HK-2 (cell line): ENCODE measurements at regions not wholly inside any gene's neighbourhood (a gene's known extent, or its start where the extent isn't known, plus 50 kb on each side); places are given as distances from the start of the nearest gene placed in this dataset.

Source experiments
- DNase-seq: peaks from one replicate; pipeline ENCODE4 v3.0.0-alpha.2; 2018; ENCODE audit not compliant: unreplicated experiment

DNA sequence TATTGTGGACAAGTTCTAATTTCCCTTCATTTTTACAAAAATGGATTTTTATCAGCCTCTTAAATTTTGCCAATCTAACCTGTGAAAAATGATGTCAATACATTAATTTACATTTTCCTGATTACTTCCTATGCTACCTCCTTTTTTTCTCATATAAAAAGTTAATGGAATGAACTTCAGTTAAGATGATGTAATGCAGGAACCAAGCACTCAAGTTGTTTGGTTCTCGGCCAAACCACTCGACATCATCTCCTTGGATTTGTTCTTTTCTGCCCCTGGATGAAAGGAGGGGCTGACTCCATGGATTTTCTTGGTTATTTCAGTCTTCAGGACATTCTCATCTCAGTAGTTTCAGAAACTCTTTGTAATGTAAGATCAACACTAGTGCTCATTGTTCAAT lies 253.1 kb upstream of the NXPH2 start:
- peak; percentile 27 for DNase-seq

DNA sequence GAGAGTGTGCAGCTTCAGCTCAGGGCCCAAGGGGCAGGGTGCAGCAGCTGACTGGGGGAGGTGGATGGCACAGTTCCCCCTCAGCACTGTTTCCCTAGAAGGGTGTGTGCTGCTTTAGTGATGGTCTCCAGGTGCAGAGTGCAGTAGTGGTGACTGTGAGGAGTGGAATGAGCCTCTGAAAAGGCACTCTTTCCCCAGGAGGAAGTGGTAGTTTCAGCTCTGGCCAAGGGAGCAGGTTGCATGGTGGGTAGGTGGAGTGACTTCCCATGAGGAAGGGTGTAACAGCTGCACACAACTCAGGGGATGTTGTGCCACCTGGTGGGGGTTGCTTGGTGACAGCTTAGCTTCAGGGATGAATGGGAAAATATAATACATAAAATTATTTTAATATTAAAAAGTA lies 251.5 kb upstream of the NXPH2 start:
- peak; percentile 38 for DNase-seq

DNA sequence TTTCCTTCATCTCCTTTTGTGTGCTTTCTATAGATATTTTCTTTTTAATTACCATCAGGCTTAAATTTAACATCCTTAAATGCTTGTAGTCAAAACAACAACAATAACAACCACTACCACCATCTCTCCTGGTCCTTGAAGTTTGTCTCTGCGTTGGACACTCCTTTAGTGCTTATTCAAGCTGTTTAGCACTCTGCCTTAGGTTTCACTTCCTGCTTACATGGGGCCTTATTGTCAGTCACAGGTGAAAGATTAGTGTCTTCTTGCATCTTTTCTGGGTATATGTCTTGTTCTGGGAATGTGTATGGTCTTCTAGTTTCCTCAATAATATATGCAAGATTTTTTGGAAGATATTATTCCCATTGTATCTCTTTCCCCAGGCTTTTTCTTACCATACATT lies 240.1 kb upstream of the NXPH2 start:
- no peak for DNase-seq

DNA sequence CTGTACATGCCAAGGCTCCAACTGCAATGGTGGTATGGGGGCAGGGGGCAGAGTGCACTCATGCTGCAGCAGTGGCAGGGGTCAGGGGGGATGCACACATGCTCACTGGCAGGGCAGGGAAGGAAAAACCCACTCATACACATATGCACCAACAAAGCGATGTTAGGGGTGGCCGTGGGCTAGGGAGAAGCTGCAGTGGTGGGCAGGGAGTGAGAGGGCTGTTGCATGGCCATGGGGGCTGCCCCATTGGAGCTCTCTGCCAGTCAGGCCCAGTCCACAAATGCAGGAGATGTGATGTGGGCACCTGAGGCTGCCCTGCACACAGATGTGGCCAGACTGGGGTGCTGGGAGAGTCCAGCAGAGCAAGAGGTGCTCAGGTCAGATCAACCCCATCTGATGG lies 238.1 kb upstream of the NXPH2 start:
- no peak for DNase-seq

DNA sequence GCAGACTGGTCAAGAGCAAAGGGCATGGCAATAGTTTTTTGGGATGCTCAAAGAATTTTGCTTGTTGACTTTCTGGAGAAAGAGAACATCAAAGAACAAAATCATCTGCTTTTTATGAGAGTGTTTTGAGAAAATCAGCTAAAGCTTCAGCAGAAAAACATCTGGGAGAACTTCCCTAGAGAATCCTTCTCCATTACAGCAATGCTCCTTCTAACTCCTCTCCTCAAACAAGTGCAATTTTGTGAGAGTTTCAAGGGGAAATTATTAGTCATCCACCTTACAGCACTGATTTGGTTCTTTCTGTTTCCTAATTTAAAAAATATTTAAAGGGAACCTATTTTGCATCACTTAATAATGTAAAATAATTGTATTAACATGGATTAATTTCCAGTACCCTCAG lies 226.9 kb upstream of the NXPH2 start:
- DNase-seq: no peak

DNA sequence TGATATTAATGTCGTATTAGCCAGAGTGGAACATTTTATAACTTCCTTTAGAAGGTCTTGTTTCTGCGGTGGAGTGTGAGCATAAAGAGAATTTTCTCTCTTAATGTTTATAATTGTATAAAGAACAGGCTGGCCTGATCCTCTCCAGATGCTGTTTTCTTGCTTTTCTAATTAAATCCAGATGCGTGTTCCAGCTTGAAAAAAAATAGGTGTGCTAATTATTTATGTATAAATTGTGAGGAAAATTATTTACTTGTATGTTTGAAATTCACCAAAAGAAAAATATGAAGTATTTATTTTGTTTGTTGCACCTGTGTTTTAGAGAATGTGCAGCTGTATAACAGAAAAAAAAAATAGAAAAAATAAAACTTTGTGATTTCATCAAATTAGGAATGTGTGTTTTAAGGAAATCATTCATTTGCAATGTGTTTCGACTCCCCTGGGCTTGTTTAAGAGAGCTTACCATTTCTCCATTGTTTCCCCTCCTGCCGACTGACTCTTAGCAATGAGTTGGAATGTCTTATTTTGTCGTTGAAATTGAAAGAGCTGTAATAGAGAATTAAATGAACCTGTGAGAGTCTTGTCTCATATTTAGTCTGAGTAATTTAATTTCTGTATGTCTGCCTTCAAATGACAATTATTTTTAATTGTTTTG lies 220.1 kb upstream of the NXPH2 start:
- no peak for DNase-seq

DNA sequence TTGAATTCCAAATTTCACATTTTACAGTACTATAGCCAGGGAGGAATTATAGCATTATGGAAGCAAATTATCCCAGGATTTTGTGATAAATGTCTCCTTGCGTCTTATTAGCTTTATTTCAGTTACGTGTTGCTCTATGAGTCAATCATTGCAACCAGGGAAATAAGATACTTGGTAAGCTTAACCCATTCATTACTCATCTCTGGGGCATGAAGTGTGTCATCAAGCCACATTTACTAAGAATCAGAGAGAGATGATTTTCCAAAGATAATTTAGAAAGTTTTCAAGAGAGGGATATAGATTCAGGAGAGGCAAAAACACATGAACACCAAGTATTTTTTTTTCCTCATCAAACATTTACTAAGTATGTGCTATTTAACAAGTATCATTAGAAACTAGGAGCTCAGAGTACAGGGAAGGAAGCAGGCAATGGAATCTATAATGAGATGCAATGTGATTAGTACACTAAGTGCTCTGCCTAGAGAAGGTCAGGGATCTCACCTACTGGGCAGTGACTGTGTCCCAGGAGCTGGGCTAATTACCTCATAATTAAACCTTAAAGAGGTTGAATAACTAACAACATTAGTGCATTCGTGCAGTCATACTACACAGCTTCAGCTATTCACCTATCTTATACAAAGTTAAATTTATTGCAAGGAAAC lies 217.8 kb upstream of the NXPH2 start:
- DNase-seq: no peak

DNA sequence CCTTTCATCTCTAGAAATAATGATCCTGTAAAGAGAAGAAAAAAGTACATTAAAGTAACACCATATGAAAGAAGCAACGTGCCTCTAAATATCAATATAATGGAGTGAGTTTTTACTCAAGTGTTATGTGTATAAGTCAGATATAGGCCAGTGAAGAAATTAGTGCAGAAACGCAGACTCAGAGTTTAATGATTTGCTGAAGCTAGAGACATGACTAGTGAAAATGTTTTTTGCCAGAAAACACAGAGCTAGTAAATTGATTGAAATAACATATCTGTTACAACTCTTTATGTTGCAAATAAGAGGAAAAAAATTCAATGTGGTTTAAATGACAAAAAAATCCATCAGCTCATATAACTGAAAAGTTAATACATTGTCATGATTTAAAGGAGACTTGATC lies 217.2 kb upstream of the NXPH2 start:
- no peak for DNase-seq

DNA sequence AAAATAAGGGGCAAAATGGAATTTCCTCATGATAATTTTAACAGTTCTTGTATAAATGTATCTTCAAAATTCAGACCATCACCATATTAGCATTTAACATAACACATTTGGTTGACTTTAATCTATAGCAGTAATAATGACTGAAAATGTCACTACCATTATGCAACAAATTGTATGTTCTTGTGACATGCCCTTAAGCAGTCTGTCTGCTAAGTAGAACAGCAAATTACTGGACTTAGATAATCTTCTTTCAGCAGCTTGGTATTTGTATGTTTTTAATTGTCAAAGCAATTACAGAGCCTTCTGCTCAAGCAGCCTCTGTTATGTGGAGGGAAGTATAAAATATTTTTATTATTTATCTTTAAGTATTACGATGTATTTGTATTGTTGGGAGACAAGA lies 214.3 kb upstream of the NXPH2 start:
- no peak for DNase-seq

DNA sequence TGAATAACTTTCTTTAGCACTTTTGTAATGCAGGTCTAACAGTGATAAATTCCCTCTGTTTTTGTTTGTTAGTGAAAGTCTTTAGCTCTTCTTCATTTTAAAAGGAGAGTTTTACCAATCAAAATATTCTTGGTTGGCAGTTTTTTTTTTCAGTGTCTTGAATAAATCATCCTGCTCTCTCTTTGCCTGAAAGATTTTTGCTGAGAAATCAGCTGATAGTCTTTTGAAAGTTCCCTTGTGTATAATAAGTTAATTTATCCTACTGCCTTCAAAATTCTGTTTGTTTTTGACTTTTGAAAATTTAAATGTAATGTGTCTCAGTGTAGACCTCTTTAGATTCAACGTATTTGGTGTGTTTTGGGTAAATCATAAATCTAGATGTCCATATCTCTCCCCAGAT lies 205.7 kb upstream of the NXPH2 start:
- DNase-seq: no peak

DNA sequence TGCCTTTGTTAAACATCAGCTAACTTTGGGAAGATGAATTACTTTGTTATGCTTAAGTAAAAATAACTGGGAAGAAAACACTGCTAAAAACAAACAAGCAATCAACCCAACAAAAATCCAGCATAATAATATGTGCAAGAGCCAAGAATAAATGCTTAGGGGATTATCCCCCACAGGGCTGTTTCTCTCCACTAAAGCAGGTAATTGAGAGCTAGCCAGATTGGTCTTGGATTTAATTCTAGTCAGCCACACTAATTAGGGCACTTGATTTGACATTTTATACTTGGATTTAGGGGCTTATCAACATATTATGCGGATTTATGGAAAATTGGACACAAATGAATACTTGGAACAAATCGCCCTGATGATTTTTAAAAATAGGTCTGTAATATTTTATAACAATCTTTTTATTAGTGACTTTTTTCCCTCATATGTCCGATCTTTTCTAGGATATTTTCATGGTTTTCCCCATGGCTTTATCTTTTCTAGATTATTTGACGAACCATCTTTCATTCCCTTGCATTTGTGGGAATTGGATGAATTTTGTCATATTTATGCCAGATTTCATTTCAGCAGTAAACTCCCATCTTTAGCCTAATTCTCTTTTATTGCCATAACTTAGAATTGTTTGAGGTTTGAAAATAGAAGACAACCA lies 199.1 kb upstream of the NXPH2 start:
- no peak for DNase-seq

DNA sequence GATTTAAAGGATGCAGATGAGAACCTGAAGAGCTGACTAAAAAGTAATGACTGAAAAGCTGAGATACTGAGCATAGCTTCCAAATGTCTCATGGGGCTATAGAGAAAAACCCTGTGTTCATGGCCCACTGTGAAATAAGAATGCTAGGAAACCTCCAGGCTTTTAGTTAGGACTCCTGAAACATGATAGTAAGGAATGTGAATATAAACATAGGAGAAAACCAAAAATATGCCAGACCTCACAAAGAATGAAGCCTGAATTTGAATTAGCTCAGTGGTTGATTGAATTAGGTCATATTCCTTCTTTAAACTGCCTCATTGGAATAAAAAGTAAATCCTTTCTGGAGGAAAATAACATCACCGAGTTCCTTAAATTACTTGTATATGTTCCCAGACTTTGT lies 194.5 kb upstream of the NXPH2 start:
- DNase-seq: no peak

DNA sequence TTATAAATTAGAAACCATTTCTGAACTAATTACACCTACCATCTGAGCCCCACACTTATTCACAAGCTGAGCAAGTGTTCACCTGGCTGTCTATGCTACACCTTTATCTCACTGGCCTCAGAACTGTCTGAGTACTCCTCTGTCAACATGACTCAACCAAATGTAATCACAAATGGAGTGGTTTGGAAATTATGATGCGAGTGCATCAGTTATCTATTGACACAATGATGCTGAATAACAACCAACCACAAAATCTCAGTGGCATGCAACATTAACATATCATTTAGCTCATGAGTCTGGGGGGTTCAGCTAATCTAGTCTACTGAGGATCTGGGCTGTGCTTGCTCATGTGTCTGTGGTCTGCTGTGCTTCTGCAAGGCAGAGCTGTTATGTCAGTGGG lies 184.2 kb upstream of the NXPH2 start:
- DNase-seq: no peak

DNA sequence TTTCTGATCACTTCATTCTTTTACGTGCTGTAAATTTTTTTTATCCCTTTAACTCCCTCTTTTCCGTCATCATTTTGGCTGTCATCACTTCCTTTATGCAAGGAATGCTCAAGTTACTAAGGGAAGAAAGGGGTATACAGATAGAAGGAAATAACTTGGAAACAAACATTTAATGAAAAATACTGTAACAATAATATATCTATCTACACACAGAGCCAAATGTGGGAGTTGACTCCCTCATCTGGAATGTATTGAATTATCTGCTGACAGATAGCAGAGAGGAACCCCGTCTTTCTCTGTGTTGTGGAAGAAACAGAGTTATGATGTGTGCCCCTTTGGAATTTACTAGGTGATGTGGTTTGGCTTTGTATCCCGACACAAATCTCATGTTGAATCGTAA lies 182.5 kb upstream of the NXPH2 start:
- DNase-seq: no peak

DNA sequence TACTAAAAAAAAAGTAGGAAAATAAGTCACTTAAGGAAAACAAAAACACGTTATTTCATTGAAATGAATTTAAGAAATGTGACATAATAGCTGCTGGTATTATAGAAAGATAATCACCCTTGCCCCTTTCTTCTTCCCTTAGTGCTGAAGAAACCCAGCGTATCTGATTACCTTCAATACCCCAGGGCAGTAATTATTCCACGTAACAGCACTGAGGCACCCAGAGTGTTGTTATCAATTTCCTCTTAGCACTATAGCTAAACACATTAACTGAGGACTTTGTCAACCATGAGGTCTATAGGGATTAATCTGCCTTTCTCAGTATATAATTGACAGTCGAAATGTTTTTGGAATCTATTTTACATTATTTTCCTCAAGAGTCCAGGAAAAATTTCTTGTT lies 180.0 kb upstream of the NXPH2 start:
- no peak for DNase-seq

DNA sequence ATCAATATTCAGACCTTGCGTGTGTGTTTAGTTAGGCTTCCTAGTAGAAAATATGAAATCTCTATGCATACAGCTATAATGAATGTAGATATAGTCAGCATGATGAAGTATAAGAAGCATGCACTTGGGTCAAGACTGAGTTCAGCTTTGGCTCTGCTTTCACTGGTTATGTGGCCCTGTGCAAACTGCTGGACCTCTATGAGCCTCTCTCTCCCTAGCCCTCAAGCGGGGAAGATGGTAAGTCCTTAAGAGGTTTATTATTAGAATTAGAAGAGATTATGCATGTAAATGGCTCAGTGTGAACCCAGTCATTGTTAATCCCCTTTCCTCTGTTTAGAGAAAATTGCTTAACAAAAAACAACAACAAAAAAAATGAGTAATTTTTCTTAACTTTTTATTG lies 178.8 kb upstream of the NXPH2 start:
- no peak for DNase-seq

DNA sequence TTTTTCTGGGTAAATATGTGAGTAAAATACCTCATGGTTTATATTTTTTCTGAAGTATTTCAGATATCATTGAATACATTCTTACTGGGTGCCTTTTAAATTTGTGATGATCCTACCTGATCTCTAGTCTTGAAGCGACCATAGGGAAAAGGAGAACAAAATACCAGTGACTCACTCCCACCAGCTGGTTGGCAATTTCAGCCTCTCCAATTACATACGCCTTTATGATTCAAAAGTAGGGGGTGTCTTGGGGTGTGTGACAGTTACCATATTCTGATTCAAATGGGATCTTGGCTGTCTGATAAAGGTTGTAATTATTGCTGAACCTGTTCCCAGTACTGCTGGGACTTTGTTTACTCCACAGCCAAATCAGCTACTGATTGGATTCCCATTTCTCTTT lies 175.9 kb upstream of the NXPH2 start:
- no peak for DNase-seq

DNA sequence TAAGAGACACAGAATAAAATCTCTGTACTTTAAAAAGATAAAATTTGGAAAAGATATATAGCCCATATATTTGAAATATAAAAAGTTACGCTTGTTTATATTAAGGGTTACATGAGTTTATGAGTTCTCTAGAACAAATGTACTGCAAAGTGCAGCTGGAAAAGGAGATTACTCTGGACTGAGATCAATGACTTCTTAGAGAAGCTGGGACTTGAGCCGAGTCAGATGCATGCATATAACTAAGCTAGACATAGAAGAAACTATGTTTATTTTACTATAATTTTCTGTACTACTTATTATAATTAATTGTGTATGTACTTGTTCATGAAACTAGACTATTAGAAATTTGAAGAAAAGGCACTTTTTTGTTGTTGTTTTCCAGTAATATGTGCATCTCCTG lies 170.3 kb upstream of the NXPH2 start:
- DNase-seq: no peak

DNA sequence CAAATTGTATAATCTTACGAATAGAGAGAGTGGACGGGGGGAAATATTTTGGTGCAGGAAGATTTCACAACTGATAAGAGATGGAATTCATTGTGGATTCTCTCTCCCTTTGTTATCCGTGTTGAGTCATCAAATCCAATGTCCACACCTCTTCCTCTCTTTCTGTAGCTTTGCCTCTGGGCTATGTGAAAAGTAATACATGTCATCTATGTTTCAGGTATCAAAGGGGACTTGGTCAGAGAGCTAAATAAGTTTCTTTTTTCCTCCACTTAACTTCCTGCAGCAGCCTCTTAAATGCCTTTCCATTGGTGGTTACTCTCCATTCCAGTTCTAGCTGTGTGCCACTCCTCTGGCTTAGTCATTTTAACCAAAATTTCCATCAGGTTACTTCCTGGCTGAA lies 169.3 kb upstream of the NXPH2 start:
- DNase-seq: no peak

DNA sequence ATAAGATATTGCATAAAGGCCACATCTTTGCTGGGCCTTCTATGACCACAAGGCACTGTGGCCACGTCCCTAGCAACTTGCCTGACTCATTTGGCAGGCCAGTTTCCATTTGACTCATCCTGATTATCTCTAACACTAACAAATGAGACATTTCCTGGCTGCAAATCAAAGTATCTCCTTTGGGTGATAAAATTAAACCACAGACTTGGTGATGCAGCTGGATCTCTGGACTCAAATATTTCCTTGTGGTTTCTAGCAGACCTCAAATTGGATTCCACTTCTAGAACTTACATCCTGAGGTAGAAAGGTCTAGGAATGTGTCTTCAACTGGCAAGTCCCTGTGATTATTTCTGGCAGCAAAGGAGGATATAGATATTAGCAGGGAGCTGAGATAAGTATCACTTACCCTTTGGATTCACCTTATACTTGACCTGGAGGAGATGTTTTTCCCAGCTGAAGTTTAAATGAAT lies 167.9 kb upstream of the NXPH2 start:
- DNase-seq: peak; percentile 64

DNA sequence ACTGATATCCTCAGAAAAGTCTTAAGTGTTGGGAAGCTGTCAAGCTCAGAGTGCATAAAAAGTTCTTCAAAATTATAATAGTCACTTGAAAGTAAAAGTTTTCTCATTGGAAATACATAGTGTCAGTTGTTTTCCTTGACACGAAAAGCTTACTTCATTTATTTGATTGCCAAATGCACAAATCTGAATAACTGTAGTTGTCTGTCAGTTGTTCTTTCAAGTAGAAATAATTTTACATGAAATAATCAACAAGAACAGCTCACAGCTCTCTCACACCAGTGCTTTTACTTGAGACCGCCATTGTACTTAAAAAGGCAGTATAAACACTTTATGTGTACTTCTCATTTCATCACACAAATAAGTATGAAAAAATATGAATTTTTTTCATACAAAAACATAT lies 163.3 kb upstream of the NXPH2 start:
- DNase-seq: no peak

DNA sequence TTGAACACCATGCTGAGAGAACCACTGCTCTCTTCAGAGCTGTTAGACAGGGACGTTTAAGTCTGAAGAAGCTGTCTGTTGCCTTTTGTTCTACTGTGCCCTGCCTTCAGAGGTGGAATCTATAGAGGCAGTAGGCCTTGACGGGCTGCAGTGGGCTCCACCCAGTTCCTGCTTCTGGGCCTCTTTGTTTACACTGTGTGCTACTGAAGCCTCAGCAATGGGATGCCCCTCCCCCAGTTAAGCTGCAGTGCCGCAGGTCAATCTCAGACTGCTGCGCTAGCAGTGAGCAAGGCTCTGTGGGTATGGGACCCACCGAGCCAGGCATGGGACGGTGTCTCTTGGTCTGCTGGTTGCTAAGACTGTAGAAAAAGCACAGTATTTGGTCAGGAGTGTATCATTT lies 162.3 kb upstream of the NXPH2 start:
- DNase-seq: no peak
